Liver (tissue), 3 donors: ENCODE measurements at regions not wholly inside any gene's neighbourhood (a gene's known extent, or its start where the extent isn't known, plus 50 kb on each side); places are given as distances from the start of the nearest gene placed in this dataset.

Experiments
- ATF3 ChIP-seq: IDR thresholded peaks from 2 replicates; pipeline ENCODE4 v1.6.1; 2016; ENCODE audit warnings: antibody characterized with exemption
- CTCF ChIP-seq: fragments of 150-350 bp; IDR thresholded peaks from 2 replicates; pipeline ENCODE4 v1.5.1; 2017; ENCODE audit warnings: improper control_type of control experiment, low read depth, low read length; ENCODE audit not compliant: missing input control
- GABPA ChIP-seq, 2 donors: IDR thresholded peaks in 1 of 2; conservative IDR thresholded peaks in 1 of 2; 2 replicates each; pipeline ENCODE4 v1.6.1; 2016; ENCODE audit warnings: antibody characterized with exemption in 2 of 2, mild to moderate bottlenecking in 1 of 2, moderate library complexity in 1 of 2
- JUND ChIP-seq, 2 donors: IDR thresholded peaks; 2 replicates each; pipeline ENCODE4 v1.6.1; 2016; ENCODE audit warnings: antibody characterized with exemption in 2 of 2
- MAX ChIP-seq: IDR thresholded peaks from 2 replicates; pipeline ENCODE4 v1.6.1; 2016; ENCODE audit warnings: antibody characterized with exemption
- RAD21 ChIP-seq, 2 donors: IDR thresholded peaks; 2 replicates each; pipeline ENCODE4 v1.6.1; 2016; ENCODE audit warnings: antibody characterized with exemption in 2 of 2, mild to moderate bottlenecking in 2 of 2
- REST ChIP-seq: IDR thresholded peaks from 2 replicates; pipeline ENCODE4 v1.6.1; 2016; ENCODE audit warnings: antibody characterized with exemption, mild to moderate bottlenecking
- SP1 ChIP-seq: IDR thresholded peaks from 2 replicates; pipeline ENCODE4 v1.6.1; 2018; ENCODE audit warnings: antibody characterized with exemption, mild to moderate bottlenecking
- YY1 ChIP-seq: IDR thresholded peaks from 2 replicates; pipeline ENCODE4 v1.6.1; 2016; ENCODE audit warnings: antibody characterized with exemption, mild to moderate bottlenecking
- donor health status: healthy.
- donor health status: healthy.

- TF ChIP-seq CTCF (no peak), YY1 (no peak), REST (no peak), MAX (no peak), RAD21 (IDR thresholded peaks at IDR 0.05) (no peak), ATF3 (no peak), JUND (IDR thresholded peaks at IDR 0.05) (no peak), SP1 (no peak), GABPA (IDR thresholded peaks at IDR 0.05 in 1 of 2, conservative IDR thresholded peaks at IDR 0.05 in 1 of 2) (no peak)
Observed at GRCh38 chr11:37687130-37687529, 1089.1 kb upstream of the RAG2 start.
